OCI-LY7 (cell line): ENCODE measurements at regions not wholly inside any gene's neighbourhood (a gene's known extent, or its start where the extent isn't known, plus 50 kb on each side); places are given as distances from the start of the nearest gene placed in this dataset.

ENCODE experiments used
- CTCF ChIP-seq: fragments of 200-600 bp; sonication (generic); conservative IDR thresholded peaks from 2 replicates; pipeline ENCODE4 v1.5.1; 2014; ENCODE audit warnings: mild to moderate bottlenecking, antibody characterized with exemption, low read length, moderate library complexity, mixed read lengths
- EZH2phosphoT487 ChIP-seq: fragments of 200-600 bp; sonication (generic); IDR thresholded peaks from 2 replicates; pipeline ENCODE4 v1.6.1; 2018; ENCODE audit warnings: low read depth, borderline replicate concordance, mild to moderate bottlenecking, mixed run types, antibody characterized with exemption, low read length, moderate library complexity, mixed read lengths

GRCh38 chr19:28403690-28404089 lies 809.3 kb downstream of the UQCRFS1 start:
- TF ChIP-seq CTCF (no peak), EZH2phosphoT487 (no peak)
